Stomach (tissue), 4 donors: ENCODE measurements at regions not wholly inside any gene's neighbourhood (a gene's known extent, or its start where the extent isn't known, plus 50 kb on each side); places are given as distances from the start of the nearest gene placed in this dataset.

Source experiments
- CTCF ChIP-seq, 7 experiments: fragments of 450-650 bp in 4 of 7; fragments of 200-600 bp in 3 of 7; sonication (generic) in 3 of 7; IDR thresholded peaks; one replicate each; pipeline ENCODE4 v1.5.1; 2016 to 2019; ENCODE audit warnings: antibody characterized with exemption in 7 of 7, control low read depth in 2 of 7, mild to moderate bottlenecking in 1 of 7
- EP300 ChIP-seq: sonication (generic); formaldehyde crosslinking; IDR thresholded peaks from one replicate; pipeline ENCODE4 v1.6.1; 2017; ENCODE audit warnings: antibody characterized with exemption
- POLR2A ChIP-seq, 4 donors: fragments of 450-650 bp; IDR thresholded peaks; one replicate each; pipeline ENCODE4 v1.6.1; 2016; ENCODE audit warnings: antibody characterized with exemption in 4 of 4, control low read depth in 2 of 4, mild to moderate bottlenecking in 1 of 4, moderate library complexity in 1 of 4
- POLR2AphosphoS5 ChIP-seq, 3 donors: sonication (generic); formaldehyde crosslinking; IDR thresholded peaks; one replicate each; pipeline ENCODE4 v1.6.1; 2016; ENCODE audit warnings: antibody characterized with exemption in 3 of 3

- TF ChIP-seq CTCF (IDR thresholded peaks at IDR 0.05), result no peak
- TF ChIP-seq EP300, result no peak
- TF ChIP-seq POLR2A (IDR thresholded peaks at IDR 0.05), result no peak
- no peak for TF ChIP-seq POLR2AphosphoS5 (IDR thresholded peaks at IDR 0.05)
Measured at GRCh38 chr4:157550028-157550427, 329.5 kb downstream of the GRIA2 start.
